ENCODE measurements at regions not wholly inside any gene's neighbourhood (a gene's known extent, or its start where the extent isn't known, plus 50 kb on each side); places are given as distances from the start of the nearest gene placed in this dataset.
"Not testable (repeated sequence)": the region's sequence is repeated elsewhere in the genome, so short reads cannot be mapped to it uniquely, and the experiment has no call there.

DNA sequence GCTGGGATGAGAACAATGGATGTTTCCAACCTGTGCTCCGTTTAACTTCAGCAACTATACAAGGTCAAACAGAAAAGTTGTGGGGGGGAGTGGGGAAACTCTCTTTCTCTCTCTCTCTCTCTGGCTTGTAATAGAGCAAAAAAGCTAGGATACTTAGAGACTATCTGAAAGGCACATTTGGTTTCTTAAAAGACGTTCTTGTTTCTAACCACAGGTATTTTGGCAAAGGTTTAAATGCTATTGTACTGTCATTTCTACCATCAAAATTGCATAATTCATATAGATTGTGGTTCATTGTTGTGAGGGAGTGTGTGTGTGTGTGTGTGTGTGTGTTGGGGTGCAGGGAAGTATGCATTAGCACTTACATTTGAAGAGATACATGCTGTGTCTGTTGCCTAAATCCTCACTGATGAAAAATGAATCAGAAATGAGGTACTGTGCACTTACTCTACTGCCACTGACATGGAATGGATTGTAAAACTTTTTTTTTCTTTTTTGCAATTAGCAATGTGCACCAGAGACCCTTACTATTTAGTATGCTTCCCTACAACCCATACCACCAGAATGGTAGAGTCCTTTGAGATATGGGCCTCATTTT lies 841.0 kb upstream of the PIK3C3 start:
- DNase-seq, result no peak

- no peak for DNase-seq
These were observed 855.6 kb upstream of the PIK3C3 start for GRCh38 chr18:41099451-41099850.

DNA sequence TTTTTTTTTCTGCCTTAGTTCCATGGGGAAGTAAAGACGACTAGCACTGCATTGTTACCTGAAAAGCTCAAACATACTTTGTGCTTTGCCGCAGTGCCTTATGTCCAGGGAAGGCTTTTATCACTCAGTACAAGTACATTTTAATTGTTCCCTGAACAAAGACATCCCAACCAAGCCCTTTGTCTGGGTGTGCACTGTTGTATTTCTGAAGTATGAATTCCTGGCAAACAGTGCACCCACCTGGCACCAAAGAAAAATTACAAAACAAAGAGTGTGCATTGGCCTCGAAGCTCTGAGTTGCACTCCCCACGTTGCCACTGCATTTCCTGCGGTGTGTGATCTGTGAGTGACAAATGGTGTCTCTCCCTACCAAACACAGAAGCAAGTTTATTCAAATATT lies 858.5 kb upstream of the PIK3C3 start:
- no peak for DNase-seq

DNA sequence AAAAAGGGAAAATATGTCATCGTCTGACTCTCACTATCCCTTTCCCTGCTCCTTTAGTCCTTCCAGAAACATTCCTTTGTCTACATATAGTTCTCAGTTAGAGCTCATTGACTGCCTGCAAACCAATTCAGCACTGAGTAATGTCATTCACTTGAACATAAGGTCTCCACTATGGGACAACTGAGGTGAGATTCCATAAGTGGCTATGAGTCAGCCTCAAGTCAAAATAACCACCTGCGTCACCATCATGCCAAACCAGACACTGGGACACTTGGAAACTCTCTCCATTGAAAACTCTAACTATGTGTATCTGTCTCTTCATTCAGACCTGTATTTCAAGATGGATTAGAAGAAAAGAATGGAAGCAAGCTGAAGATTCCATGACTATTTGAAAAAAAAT lies 878.0 kb upstream of the PIK3C3 start:
- no peak for DNase-seq

- DNase-seq, result no peak
These were observed 879.8 kb upstream of the PIK3C3 start for GRCh38 chr18:41075212-41075611.

- no peak for DNase-seq
These were observed 881.6 kb upstream of the PIK3C3 start for GRCh38 chr18:41073372-41073954.

- no peak for DNase-seq
These were observed 882.1 kb upstream of the PIK3C3 start for GRCh38 chr18:41072946-41073345.

DNA sequence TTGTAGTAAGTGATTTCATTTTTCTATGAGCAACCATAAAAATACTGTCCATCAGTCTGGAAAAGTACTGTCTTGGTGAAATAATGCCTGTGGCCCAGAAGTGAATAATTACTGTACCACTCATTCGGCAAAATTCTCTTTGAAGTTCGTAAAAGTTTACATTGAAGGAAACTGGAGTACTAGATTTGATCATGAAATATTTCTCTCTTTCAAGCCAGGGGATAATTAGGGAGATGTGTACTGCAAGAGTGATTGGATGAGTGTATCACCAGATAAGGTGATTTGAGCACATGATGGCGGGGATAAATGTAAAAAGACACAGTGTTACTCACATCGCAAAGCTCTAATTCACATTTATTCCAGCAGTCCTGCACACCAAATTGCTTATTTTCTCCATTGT lies 883.2 kb upstream of the PIK3C3 start:
- no peak for DNase-seq

DNA sequence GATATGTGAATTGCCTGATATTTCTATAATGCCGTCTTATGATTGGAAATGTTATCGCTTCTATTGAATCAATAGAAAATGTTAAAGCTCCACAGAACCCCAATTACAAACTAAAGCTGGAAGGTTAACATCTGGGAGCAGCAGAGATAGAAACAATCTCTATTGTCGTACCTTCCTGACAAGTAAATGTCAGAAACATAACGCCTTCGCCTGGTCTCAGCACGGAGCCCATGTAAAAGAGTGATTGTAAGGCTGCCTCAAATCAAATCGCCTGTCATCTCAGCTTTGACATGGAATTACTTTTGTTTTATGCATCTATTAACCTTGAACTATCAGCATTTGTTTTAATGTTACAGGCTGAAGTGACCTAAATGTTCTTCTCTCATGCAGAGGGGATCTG lies 885.9 kb upstream of the PIK3C3 start:
- no peak for DNase-seq

- DNase-seq, result no peak
These were observed 890.1 kb upstream of the PIK3C3 start for GRCh38 chr18:41064916-41065315.

GRCh38 chr18:41060967-41061366 lies 894.1 kb upstream of the PIK3C3 start:
- no peak for DNase-seq

- no peak for DNase-seq
These were observed 896.0 kb upstream of the PIK3C3 start for GRCh38 chr18:41059126-41059415.

GRCh38 chr18:41058351-41059125 lies 896.5 kb upstream of the PIK3C3 start:
- DNase-seq, result no peak

DNA sequence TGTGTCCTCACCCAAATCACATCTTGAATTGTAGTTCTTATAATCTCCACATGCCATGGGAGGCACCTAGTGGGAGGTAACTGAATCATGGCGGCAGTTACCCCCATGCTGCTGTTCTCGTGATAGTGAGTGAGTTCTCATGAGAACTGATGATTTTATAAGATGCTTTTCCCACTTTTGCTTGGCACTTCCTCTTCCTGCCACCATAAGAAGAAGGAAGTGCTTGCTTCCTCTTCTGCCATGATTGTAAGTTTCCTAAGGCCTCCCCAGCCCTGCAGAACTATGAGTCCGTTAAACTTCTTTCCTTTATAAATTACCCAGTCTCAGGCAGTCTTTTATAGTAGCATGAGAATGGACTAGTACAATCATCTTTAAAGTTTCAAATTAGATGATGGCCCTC lies 902.4 kb upstream of the PIK3C3 start:
- no peak for DNase-seq

- not testable (repeated sequence) for DNase-seq
These were observed 908.8 kb upstream of the PIK3C3 start for GRCh38 chr18:41046250-41046649.

DNA sequence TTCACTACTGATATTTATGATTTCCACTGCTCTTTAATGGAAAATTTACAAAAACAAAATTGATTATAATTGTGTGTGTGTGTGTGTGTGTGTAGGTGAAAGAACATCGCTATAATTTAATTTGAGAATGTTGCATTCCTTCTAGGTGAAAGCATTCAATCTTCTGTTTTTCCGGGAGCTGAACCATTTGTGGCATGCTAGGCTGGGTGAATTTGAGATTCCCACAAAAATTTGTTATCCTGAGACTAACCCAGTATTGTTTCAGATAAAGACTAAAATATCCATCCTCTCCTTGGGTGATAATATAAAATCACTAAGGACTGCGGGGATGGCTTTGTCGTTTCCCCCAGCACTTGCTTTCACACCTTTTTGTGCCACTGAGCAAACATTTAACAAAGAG lies 911.2 kb upstream of the PIK3C3 start:
- no peak for DNase-seq

DNA sequence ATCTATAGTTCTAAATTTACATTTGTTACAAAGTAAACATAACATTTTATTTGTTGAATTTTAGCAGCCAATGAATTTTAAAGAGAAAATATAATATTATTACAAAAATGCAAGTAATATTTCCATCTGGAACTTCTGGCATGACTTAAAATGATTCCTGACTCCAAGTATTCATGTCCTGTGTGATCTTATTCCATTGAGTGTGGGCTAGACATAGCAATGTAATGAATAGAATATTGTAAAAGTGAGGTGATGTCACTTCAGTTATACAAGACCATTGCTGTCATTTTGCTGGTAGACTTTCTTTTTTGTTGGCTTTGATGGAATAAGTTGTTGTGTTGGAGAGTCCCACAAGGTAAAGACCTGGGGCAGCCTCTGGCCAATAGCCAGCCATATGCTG lies 912.2 kb upstream of the PIK3C3 start:
- DNase-seq, result no peak

DNA sequence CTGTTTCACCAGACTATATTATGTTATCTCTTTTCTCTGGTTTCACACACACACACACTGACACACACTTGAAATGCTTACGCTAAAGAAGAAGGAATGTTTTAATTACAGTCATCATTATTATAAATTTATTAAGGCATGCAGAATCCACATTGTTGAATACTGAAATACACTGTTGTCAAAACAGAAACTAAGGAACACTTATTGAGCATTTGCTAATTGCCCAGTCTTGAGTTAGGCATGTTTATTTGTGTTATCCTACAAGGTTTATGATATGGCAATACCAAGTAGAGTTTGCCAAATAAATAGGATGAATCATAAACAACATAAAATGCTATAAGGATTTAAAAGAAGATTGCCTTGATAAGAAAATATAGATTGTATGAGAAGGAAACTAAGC lies 917.0 kb upstream of the PIK3C3 start:
- no peak for DNase-seq

- DNase-seq, result no peak
These were observed 918.7 kb upstream of the PIK3C3 start for GRCh38 chr18:41036346-41036745.

DNA sequence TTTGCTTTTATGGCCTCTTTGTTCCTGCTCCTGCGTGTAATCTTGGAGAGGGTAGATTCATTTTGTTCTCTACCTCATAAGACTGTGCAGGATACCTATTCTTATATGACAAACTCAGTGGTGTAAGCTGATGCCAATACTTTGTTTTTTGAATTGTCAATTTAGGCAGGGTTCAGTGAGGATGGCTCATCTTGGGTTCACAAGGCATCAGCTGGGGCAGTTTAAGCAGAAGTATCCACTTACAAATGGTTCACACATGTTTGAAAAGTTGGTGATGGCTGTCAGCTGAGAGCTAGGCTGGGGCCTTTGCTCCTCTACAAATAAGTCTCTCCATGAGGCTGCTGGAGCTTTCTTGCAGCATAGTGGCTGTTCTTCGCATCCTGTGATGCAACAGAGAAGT lies 920.6 kb upstream of the PIK3C3 start:
- no peak for DNase-seq

DNA sequence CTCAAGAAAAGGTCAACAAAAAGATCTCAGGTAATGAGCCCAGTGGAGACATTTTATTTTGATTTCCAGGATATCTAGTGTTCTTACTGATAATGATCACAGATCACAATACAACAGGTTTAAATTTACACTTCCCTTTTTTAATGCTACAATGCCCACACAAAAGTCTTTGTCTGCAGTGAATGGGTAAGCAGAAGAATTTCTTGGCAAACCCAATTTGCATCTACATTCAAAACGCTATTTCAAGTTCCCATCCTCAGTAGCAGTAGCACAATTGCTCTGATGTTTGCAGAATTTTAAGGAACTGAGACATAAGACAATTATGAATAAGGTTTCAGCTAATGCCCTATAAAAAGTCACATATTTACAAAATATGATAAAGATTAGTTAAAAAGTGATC lies 929.4 kb upstream of the PIK3C3 start:
- DNase-seq, result no peak

- DNase-seq, result no peak
These were observed 930.2 kb upstream of the PIK3C3 start for GRCh38 chr18:41024792-41025191.

- no peak for DNase-seq
These were observed 932.5 kb upstream of the PIK3C3 start for GRCh38 chr18:41022484-41022883.

- no peak for DNase-seq
These were observed 933.9 kb upstream of the PIK3C3 start for GRCh38 chr18:41021089-41021488.

- DNase-seq, result no peak
These were observed 942.8 kb upstream of the PIK3C3 start for GRCh38 chr18:41012194-41012593.

Data from GDM1 (cell line).